22Rv1 (cell line): ENCODE measurements at regions not wholly inside any gene's neighbourhood (a gene's known extent, or its start where the extent isn't known, plus 50 kb on each side); places are given as distances from the start of the nearest gene placed in this dataset.

Source experiments
- CTCF ChIP-seq: fragments of 450-650 bp; IDR thresholded peaks from 2 replicates; pipeline ENCODE4 v1.5.1; 2017; ENCODE audit warnings: mild to moderate bottlenecking
- ZFX ChIP-seq: fragments of 450-650 bp; IDR thresholded peaks from 2 replicates; pipeline ENCODE4 v1.6.1; 2017; ENCODE audit warnings: antibody characterized with exemption, borderline replicate concordance

DNA sequence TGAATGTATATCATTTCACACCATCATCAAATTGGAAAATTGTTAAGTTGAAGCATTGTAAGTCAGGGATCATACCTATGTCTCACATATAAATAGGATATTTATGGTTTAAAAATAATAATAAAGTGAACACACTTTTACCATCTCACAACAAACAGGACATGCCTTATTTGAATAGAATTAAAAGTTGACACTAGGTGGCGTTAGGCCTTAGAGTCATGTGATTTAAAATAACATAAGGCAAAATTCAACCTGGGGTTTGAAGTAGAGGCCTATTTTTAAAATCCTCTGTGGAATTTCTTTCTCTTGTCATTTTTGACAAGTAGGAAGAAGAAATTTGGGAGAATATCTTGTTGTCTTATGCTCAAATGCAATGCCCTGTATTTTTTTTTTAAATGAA is 184.7 kb upstream of the PCDH15 start:
- TF ChIP-seq CTCF, result peak; percentile 73
- TF ChIP-seq ZFX, result no peak
